22Rv1 (cell line): ENCODE measurements at regions not wholly inside any gene's neighbourhood (a gene's known extent, or its start where the extent isn't known, plus 50 kb on each side); places are given as distances from the start of the nearest gene placed in this dataset.

ENCODE experiments used
- CTCF ChIP-seq: fragments of 450-650 bp; IDR thresholded peaks from 2 replicates; pipeline ENCODE4 v1.5.1; 2017; ENCODE audit warnings: mild to moderate bottlenecking
- ZFX ChIP-seq: fragments of 450-650 bp; IDR thresholded peaks from 2 replicates; pipeline ENCODE4 v1.6.1; 2017; ENCODE audit warnings: antibody characterized with exemption, borderline replicate concordance

GRCh38 chr10:131762789-131763696 lies 137.8 kb upstream of the PPP2R2D start:
- TF ChIP-seq CTCF (no peak), ZFX (no peak)
